KBM-7 (cell line): ENCODE measurements at regions not wholly inside any gene's neighbourhood (a gene's known extent, or its start where the extent isn't known, plus 50 kb on each side); places are given as distances from the start of the nearest gene placed in this dataset.

Source experiments
- DNase-seq: peaks from one replicate; pipeline ENCODE4 v3.0.0-alpha.2; 2015
- in situ Hi-C: fragments of 300-500 bp; cut with MboI; formaldehyde crosslinking; loops from 2 replicates; pipeline ENCODE4 v1.14.3; 2020; ENCODE audit warnings: low sequenced_read_pairs, low pct_unique_long_range_greater_than_20kb, mixed read lengths

- in situ Hi-C loops = no loop called here
- DNase-seq = no peak
Observed at GRCh38 chr1:203926025-203926540, 64.7 kb downstream of the SNRPE start.

GRCh38 chr1:203929741-203930309 lies 68.4 kb downstream of the SNRPE start:
- in situ Hi-C loops = no loop called here
- no peak for DNase-seq

- peak; percentile 32 for DNase-seq
- in situ Hi-C loops = no loop called here
Observed at GRCh38 chr1:203930342-203930741, 68.9 kb downstream of the SNRPE start.

- no peak for DNase-seq
- in situ Hi-C loops = no loop called here
Observed at GRCh38 chr1:203931953-203932352, 70.6 kb downstream of the SNRPE start.

GRCh38 chr1:203932556-203932955 lies 71.2 kb downstream of the SNRPE start:
- DNase-seq = no peak
- in situ Hi-C loops = no loop called here

GRCh38 chr1:203934027-203934426 lies 72.6 kb downstream of the SNRPE start:
- no peak for DNase-seq
- in situ Hi-C loops = no loop called here

- no peak for DNase-seq
- in situ Hi-C loops = no loop called here
Observed at GRCh38 chr1:203934651-203935050, 73.3 kb downstream of the SNRPE start.

GRCh38 chr1:203935321-203935720 lies 73.9 kb downstream of the SNRPE start:
- DNase-seq = no peak
- in situ Hi-C loops = no loop called here

GRCh38 chr1:203937678-203938330 lies 76.4 kb downstream of the SNRPE start:
- in situ Hi-C loops = no loop called here
- DNase-seq = peak; percentile 18

GRCh38 chr1:203944651-203945404 lies 83.4 kb downstream of the SNRPE start:
- in situ Hi-C loops = no loop called here
- DNase-seq = no peak

- in situ Hi-C loops = no loop called here
- DNase-seq = no peak
Observed at GRCh38 chr1:203954293-203954692, 92.9 kb downstream of the SNRPE start.

- in situ Hi-C loops = no loop called here
Observed at GRCh38 chr1:203954788-203955552, 93.6 kb downstream of the SNRPE start.

GRCh38 chr1:203968761-203969160 lies 104.2 kb upstream of the SOX13 start:
- no peak for DNase-seq

More at GRCh38 chr1:203954788-203955552, 93.6 kb downstream of the SNRPE start:
- peak; percentile 50 for DNase-seq

GRCh38 chr1:203969846-203970245 lies 103.1 kb upstream of the SOX13 start:
- in situ Hi-C loops = no loop called here

More at GRCh38 chr1:203968761-203969160, 104.2 kb upstream of the SOX13 start:
- in situ Hi-C loops = no loop called here

GRCh38 chr1:203985044-203985443 lies 87.9 kb upstream of the SOX13 start:
- in situ Hi-C loops = no loop called here
- DNase-seq = no peak

More at GRCh38 chr1:203969846-203970245, 103.1 kb upstream of the SOX13 start:
- no peak for DNase-seq

GRCh38 chr1:203985676-203986075 lies 87.2 kb upstream of the SOX13 start:
- DNase-seq = no peak
- in situ Hi-C loops = no loop called here

GRCh38 chr1:203986887-203987461 lies 85.9 kb upstream of the SOX13 start:
- DNase-seq = no peak
- in situ Hi-C loops = no loop called here

GRCh38 chr1:203990118-203990517 lies 82.8 kb upstream of the SOX13 start:
- DNase-seq = no peak
- in situ Hi-C loops = no loop called here

- no peak for DNase-seq
- in situ Hi-C loops = no loop called here
Observed at GRCh38 chr1:203992440-203992839, 80.5 kb upstream of the SOX13 start.
